ENCODE measurements at regions not wholly inside any gene's neighbourhood (a gene's known extent, or its start where the extent isn't known, plus 50 kb on each side); places are given as distances from the start of the nearest gene placed in this dataset.
"Not testable (repeated sequence)": the region's sequence is repeated elsewhere in the genome, so short reads cannot be mapped to it uniquely, and the experiment has no call there.

DNA sequence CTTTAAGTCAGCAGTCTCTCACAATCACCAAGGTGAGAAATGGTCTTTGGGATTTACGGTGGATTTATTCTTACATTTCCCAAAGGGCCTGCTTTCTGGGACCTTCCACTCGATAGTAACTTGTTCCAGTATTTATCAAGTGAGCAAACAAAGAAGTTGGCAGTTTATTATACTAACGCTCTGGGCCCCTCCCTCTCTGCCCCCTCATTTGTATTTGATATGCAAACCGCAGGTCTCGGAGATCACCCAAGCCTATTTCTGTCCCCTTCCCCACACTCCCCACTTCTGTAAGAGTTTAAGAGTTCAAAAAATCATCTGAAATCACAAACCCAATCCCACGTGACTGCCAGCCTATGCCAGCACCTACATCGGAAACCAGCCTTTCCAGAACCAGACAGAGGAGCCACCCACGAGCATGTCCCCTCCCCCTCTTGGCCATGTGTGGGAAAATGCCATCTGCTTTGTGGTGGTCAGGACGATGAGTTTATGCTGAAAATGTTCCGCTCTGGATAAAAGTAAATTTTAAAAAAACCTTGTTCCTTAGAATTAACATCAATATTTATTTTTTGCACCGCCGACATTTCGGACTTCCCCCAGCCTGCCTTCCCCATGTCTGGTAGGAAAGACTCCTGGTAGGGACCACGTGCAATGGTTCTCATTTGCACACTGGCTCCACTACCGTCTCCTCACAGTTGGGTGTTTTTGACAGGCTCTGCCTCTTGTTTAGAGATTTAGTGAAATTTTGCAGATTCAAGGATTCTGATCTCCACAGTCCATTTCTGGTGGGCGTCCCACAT lies 281.0 kb downstream of the TFAP2C start:
- Histone ChIP-seq H3K27me3 (ENCODE audit: insufficient read depth, low read length) (no peaks in the 10 kb centered on the region), H3K9me3 (ENCODE audit: low read depth, low read length) (no peaks in the 10 kb centered on the region), H3K4me1 (ENCODE audit: insufficient read depth, low read length) (no peaks in the 10 kb centered on the region), H3K4me3 (ENCODE audit: low read length) (no peak overlapping the region)

DNA sequence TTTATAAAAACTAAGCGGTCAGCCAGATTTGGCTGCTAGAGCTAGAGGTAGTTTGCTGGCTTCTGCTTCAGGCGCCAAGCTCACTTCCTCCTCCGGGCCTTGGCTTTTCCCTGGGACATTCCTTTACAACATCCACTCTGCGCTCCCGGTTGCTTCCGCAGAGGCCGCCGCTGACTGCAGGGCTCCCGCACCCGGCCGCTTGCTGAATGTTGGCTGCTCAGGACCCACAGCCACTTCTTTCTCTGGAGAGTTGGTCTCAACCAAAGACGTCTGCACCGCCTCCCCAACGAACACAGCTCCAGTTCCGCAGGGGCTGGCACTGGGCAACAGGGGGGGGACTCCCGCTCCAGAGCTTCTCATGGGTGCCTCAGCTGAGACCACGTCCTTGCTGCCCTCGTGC lies 282.8 kb downstream of the TFAP2C start:
- Histone ChIP-seq H3K4me1 (ENCODE audit: insufficient read depth, low read length) (no peaks in the 10 kb centered on the region), H3K9me3 (ENCODE audit: low read depth, low read length) (no peaks in the 10 kb centered on the region), H3K4me3 (ENCODE audit: low read length) (no peak overlapping the region), H3K27me3 (ENCODE audit: insufficient read depth, low read length) (no peaks in the 10 kb centered on the region)

DNA sequence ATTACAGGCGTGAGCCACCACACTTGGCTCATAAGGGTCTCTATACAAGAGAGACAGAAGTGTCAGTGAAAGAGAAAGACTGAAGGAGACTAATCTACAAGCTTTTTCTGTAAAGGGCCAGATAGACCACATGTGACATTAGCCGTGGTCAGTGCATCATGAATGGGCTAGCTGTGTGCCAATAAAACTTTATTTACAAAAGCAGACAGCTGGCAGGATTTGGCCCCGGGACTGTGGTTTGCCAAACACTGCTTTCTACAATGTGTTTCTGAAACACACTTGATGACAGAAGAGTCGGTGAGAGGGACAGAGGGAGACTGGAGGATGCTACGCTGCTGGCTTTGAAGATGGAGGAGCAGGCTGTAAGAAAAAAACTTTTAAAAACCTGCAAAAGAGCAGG lies 285.4 kb downstream of the TFAP2C start:
- H3K27me3 ChIP-seq (ENCODE audit: insufficient read depth, low read length): no peaks in the 10 kb centered on the region
- no peak overlapping the region for H3K4me3 ChIP-seq (ENCODE audit: low read length)
- H3K4me1 ChIP-seq (ENCODE audit: insufficient read depth, low read length): no peaks in the 10 kb centered on the region
- no peaks in the 10 kb centered on the region for H3K9me3 ChIP-seq (ENCODE audit: low read depth, low read length)

DNA sequence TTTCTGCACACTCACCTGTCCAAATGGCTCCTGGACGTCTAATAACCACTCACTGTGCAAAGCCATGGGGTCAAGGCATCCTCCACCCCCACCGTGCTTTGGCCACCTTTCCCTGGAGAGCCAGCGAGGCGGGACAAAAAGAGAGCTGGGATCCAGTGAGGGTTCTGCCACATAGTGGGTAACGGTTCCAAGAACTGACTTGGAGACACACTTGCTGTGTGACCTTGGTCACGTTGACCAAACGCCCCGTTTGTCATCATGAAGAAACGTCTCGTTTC lies 287.2 kb downstream of the TFAP2C start:
- Histone ChIP-seq H3K9me3 (ENCODE audit: low read depth, low read length) (no peaks in the 10 kb centered on the region), H3K4me1 (ENCODE audit: insufficient read depth, low read length) (no peaks in the 10 kb centered on the region), H3K4me3 (ENCODE audit: low read length) (no peak overlapping the region)

DNA sequence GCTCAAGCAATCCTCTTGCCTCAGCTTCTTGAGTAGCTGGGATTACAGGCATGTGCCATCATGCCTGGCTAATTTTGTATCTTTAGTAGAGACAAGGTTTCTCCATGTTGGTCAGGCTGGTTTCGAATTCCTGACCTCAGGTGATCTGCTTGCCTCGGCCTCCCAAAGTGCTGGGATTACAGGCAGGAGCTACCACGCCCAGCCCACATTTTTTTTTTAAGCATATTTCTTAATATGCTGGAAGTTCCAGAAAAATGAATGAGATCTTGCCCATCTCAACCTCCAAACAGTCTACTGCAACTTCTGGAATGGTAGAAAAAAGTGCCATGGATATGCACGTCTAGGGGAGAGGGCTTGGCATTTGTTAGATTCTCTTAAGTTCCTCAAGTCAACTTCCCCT lies 290.9 kb downstream of the TFAP2C start:
- peaks cover 25% of the 10 kb centered on the region for H3K27me3 ChIP-seq (ENCODE audit: insufficient read depth, low read length)
- H3K4me1 ChIP-seq (ENCODE audit: insufficient read depth, low read length); H3K9me3 ChIP-seq (ENCODE audit: low read depth, low read length); H3K4me3 ChIP-seq (ENCODE audit: low read length): not testable (repeated sequence)

More for the DNA sequence above, 287.2 kb downstream of the TFAP2C start:
- no peaks in the 10 kb centered on the region for H3K27me3 ChIP-seq (ENCODE audit: insufficient read depth, low read length)

DNA sequence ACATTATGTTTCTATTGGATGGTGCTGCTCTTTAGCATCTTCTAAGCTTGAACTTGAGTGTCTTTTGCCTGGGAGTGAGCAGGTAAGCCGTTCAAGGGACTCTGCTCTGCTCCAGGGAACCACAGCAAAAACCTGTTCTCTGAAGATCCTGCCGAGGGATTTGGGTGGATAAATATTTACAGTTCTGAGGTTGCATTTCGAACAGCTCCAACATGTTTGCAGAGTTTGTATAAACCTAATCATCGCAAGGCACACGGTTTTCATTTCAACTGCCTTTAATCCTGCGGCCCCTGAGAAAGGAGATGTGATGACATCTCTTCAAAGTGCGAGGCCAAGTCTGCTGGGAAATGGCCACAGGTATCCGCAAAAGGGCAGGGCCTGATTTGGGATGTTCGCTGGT lies 293.4 kb downstream of the TFAP2C start:
- Histone ChIP-seq H3K4me1 (ENCODE audit: insufficient read depth, low read length) (no peaks in the 10 kb centered on the region), H3K9me3 (ENCODE audit: low read depth, low read length) (no peaks in the 10 kb centered on the region), H3K4me3 (ENCODE audit: low read length) (no peak overlapping the region), H3K27me3 (ENCODE audit: insufficient read depth, low read length) (peaks cover 50% of the 10 kb centered on the region)

DNA sequence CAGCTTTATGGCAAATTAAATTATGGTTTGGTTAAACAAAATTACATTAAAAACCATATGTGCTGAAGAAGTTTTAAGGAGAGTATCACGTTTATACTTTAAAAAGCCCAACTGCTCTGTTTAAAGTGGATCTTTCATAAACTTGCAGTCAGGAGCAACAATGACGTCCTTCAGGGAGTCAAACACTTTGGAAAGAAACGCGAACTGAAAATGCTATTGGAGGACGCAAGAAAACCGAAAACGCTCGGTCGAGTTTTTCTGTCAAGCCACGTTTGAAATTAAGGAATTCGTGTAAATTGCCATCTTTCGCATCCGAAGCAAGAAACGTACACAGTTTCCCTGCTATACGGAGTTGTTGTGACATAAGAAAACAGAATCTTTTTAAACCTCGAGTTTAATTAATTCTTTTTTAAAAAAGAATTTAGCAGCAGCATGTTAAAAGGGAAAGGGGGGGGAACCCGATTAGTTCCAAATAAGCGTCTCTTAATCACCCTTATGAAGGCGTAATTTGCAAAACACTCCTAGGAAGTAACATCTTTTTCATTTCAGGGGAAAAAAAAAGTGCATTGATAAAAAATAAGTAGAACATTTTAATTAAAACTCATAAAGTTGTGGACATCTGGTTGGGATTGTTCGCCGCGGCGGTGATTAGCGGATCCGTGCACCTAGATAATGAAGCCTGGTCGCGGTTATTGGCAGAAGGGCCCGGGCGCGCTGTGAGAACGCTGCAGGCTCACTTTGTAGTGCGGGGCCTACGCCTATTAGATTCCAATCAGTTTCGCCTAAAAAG lies 295.4 kb downstream of the TFAP2C start:
- H3K27me3 ChIP-seq (ENCODE audit: insufficient read depth, low read length): peaks cover 67% of the 10 kb centered on the region
- H3K4me1 ChIP-seq (ENCODE audit: insufficient read depth, low read length): no peaks in the 10 kb centered on the region
- no peak overlapping the region for H3K4me3 ChIP-seq (ENCODE audit: low read length)
- H3K9me3 ChIP-seq (ENCODE audit: low read depth, low read length): no peaks in the 10 kb centered on the region

DNA sequence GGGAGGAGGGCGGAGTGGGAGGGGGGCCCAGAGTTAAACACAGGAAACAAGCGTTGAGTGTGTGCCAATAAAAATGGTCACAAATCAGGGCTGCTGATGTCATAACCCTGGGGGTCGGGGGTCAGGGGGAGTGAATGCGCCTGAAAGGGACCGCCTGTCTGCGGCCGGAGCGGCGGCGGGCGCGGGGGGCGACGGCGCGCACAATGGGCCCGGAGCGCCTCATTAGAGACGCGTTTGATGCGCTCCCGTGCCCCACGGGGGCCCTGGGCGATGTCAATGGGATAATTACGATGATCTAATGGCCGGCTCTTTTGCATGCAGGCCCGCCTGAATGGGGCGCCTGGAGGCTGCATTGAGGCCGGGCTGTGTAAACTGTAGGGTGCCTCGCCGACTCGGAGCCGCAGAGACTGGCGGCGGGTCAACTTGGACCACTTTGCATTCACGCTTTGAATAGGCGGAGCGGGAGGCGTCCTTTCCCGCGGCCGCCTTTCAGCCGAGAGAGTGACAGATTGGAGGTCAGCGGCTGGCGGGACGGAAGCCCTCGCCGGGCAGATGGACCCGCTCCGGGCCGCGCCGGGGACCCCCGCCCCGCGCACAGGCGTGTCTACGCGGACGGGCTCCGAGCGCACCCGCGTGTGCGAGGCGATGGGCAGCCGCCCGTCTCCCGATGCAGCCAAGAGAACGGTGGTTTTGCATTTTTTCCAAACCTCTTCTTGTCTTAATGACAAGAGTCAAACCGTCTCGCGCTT lies 296.1 kb downstream of the TFAP2C start:
- Histone ChIP-seq H3K4me1 (ENCODE audit: insufficient read depth, low read length) (no peaks in the 10 kb centered on the region), H3K4me3 (ENCODE audit: low read length) (no peak overlapping the region), H3K27me3 (ENCODE audit: insufficient read depth, low read length) (peaks cover 74% of the 10 kb centered on the region), H3K9me3 (ENCODE audit: low read depth, low read length) (no peaks in the 10 kb centered on the region)

DNA sequence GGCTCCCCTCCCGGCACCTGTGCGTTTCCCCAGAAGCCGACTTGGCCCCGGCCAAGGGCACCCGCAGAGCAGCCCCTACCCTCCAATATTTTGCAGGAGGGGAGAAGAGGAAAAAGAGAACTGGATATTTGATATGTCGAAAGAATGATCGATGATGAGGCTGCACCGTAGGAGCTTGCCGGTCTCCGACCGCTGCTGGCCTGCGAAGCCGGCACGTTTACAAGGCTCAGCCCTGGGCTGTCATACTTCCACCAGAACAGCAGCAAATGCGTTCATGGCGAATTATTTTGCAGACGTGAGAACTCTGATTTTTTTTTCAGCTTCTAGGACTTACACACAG lies 296.7 kb downstream of the TFAP2C start:
- Histone ChIP-seq H3K4me3 (ENCODE audit: low read length) (no peak overlapping the region), H3K4me1 (ENCODE audit: insufficient read depth, low read length) (no peaks in the 10 kb centered on the region), H3K9me3 (ENCODE audit: low read depth, low read length) (no peaks in the 10 kb centered on the region), H3K27me3 (ENCODE audit: insufficient read depth, low read length) (peaks cover 77% of the 10 kb centered on the region)

DNA sequence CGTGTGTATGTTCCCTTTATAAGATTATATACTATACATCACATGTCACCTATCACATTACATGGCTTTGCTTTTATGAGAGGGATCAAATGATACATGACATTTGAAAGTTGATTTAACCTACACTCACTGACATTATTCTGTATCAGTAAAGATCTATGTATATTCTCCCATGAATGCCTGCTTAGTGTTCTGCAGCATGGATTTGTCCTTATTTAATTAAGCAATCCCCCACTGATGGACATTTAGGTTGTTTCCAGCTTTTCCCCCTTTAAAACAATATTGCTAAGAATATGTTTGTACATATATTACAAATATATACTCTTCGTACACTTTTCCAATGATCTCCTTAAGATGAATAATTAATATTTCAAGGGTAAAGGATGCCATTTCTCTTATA lies 297.4 kb downstream of the TFAP2C start:
- Histone ChIP-seq H3K27me3 (ENCODE audit: insufficient read depth, low read length) (peaks cover 81% of the 10 kb centered on the region), H3K9me3 (ENCODE audit: low read depth, low read length) (no peaks in the 10 kb centered on the region), H3K4me3 (ENCODE audit: low read length) (no peak overlapping the region), H3K4me1 (ENCODE audit: insufficient read depth, low read length) (no peaks in the 10 kb centered on the region)

DNA sequence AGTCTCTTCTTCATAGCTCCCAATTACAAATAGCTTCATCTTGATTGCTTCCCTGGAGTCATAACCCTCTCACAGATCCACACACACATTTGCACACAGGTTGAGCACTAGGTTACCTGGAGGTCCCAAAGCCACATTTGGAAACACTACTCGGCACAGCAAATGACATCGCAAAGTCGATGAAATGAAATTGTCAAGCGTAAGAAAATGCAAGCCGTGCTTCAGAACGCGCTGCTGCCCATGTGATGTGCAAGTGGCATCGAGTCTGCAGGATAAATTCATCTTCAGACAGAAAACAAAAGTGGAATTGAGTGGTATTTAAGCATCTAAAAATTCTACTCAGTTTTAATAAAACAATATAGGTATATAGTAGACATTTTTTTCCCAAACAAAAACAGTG lies 298.0 kb downstream of the TFAP2C start:
- no peaks in the 10 kb centered on the region for H3K9me3 ChIP-seq (ENCODE audit: low read depth, low read length)
- H3K27me3 ChIP-seq (ENCODE audit: insufficient read depth, low read length): peaks cover 81% of the 10 kb centered on the region
- no peaks in the 10 kb centered on the region for H3K4me1 ChIP-seq (ENCODE audit: insufficient read depth, low read length)
- no peak overlapping the region for H3K4me3 ChIP-seq (ENCODE audit: low read length)

DNA sequence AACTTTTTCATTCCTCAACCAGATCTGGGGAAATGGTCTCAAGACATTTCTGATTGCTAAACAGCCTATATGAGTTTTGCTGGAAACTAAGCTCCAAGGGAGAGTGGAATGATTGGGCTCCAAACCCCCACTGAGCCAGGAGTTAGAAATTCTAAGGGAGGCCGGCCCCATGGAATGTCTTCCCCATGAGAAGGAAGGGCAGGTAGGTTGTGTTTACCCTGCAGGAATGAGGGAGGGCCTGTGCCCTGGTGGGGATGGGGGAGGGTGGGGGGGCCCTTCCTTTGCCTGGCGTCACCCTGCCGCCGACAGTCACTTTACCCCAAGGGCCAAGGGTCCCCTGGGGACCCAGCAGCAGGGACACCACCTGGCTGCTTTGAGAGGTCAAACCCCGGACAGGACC lies 298.9 kb downstream of the TFAP2C start:
- H3K9me3 ChIP-seq (ENCODE audit: low read depth, low read length): no peaks in the 10 kb centered on the region
- H3K27me3 ChIP-seq (ENCODE audit: insufficient read depth, low read length): peaks cover 75% of the 10 kb centered on the region
- no peak overlapping the region for H3K4me3 ChIP-seq (ENCODE audit: low read length)
- H3K4me1 ChIP-seq (ENCODE audit: insufficient read depth, low read length): no peaks in the 10 kb centered on the region

DNA sequence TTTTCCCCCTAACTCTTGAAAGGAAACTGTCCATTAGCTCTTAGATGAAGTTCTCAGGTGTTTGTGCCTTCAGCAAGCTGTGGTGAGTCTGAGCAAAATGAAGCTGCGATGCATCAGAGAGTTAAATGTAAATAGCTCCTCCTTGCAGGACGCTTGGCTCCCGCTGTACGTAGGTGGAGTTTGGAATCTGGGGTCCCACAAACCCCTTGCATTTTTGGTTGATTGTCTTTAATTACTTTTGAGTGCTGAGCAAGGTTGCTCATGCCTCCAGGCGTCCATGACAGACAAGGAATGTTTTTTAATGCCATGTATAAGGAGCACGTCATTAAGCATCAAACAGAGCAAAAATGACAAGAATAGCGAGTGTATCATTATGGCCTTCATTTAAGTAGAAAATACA lies 300.5 kb downstream of the TFAP2C start:
- H3K4me3 ChIP-seq (ENCODE audit: low read length): no peak overlapping the region
- no peaks in the 10 kb centered on the region for H3K9me3 ChIP-seq (ENCODE audit: low read depth, low read length)
- H3K4me1 ChIP-seq (ENCODE audit: insufficient read depth, low read length): no peaks in the 10 kb centered on the region
- peaks cover 61% of the 10 kb centered on the region for H3K27me3 ChIP-seq (ENCODE audit: insufficient read depth, low read length)

DNA sequence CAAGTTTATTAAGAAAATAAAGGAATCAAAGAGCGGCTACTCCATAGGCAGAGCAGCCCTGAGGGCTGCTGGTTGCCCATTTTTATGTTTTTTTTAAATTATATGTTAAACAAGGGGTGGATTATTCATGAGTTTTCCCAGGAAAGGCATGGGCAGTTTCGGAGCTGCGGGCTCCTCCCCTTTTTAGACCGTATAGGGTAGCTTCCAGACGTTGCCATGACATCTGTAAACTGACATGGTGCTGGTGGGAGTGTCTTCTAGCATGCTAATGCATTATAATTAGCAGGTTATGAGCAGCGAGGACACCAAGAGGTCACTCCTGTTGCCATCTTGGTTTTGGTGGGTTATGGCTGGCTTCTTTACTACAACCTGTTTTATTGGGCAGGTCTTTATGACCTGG lies 301.8 kb downstream of the TFAP2C start:
- H3K4me1 ChIP-seq (ENCODE audit: insufficient read depth, low read length): no peaks in the 10 kb centered on the region
- no peaks in the 10 kb centered on the region for H3K9me3 ChIP-seq (ENCODE audit: low read depth, low read length)
- no peak overlapping the region for H3K4me3 ChIP-seq (ENCODE audit: low read length)
- H3K27me3 ChIP-seq (ENCODE audit: insufficient read depth, low read length): peaks cover 48% of the 10 kb centered on the region

DNA sequence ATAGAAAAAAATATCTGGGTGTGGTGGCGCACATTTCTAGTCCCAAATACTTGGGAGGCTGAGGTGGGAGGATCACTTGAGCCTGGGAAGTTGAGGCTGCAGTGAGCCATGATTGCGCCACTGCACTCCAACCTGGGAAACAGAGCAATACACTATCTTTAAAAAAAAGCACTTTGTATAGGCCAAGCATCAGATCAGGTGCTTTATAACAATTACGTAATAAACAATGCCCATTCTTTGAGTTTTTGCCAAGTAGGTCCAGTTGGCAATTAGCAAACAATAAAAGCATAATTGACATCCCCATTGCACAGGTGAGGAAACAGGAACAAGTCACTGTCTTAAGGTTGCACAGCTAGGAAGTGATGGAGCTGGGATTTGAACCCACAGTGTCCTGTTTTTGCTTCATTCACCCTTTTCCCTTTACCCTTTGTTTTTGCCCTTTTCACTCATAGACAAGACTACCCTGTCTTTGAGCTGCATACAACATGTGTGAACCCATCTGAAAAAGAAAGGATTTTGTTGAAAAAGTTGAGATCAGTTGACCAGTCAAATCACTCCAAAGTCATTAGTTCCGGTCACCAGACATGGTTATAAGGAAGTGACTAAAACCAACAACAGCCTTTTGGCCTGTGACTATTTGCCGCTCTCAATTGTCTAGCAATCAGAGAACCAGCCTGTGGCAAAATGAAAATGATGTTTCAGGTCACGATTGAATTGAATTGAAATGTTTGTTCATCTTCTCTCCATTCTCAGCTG lies 303.6 kb downstream of the TFAP2C start:
- no peaks in the 10 kb centered on the region for H3K4me1 ChIP-seq (ENCODE audit: insufficient read depth, low read length)
- H3K27me3 ChIP-seq (ENCODE audit: insufficient read depth, low read length): peaks cover 29% of the 10 kb centered on the region
- no peaks in the 10 kb centered on the region for H3K9me3 ChIP-seq (ENCODE audit: low read depth, low read length)
- no peak overlapping the region for H3K4me3 ChIP-seq (ENCODE audit: low read length)

Measured in mononuclear cell (primary cell).